Fibroblast of gingiva (primary cell): ENCODE measurements at regions not wholly inside any gene's neighbourhood (a gene's known extent, or its start where the extent isn't known, plus 50 kb on each side); places are given as distances from the start of the nearest gene placed in this dataset.

Source experiments
- DNase-seq: peaks from one replicate; pipeline ENCODE4 v3.0.0-alpha.2; 2011; ENCODE audit warnings: low read depth

DNA sequence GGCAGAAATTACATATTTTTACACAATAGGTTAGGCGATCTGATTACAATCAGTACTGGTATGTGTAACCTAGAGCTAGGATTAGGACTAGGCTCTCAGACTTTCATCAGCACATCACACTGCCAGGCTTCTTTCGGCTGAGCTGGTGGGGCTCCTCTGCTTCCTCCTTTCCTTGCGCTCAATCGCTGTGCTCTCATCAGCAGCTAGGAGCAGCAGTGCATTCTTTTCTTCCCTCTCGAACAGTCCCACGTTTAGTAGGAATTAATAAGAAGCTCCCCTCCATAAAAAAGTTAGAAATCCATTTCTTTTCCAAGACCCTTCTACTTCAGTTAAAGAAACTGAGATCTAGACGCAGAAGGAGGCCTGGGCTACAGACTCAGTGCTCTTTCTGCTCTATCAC lies 350.4 kb downstream of the SPRY1 start:
- DNase-seq = no peak

DNA sequence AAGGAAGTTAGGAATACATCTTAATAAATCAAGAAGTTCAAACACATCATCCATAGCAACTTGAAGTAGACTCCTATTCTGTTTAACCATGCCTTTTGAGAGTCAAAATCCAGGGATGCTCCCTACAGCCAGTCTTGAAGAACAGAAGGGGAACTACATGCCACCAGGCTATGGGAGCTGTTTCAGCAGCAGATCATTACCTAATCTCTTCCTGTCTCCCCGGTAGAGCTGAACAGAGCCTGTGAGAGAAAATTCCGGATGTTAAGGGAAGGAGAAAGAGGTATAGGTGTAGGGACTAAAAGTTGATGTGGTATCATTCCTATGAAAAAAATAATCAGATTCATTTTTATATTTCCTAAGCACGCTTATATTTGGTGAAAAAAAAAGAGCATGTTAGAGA lies 352.2 kb downstream of the SPRY1 start:
- DNase-seq = no peak

DNA sequence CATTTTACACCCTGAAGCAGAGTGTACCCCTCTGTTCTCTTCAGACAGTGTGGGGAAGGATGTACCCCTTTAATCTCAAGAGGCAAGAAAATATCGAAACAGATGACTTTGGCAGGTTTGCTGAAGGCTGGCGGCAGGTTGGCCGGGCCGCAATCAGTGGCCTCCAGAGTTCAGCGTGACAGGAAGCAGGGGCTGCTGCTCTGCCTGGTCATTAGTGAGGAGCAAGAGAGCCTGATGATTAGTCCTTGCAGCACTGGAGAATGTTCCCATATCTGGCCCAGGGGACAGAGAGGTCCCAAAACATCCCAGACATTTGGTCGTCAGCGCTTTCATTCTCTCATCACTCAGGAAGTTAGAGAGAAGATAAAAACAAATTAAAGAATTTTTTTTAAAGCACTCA lies 352.8 kb downstream of the SPRY1 start:
- no peak for DNase-seq

DNA sequence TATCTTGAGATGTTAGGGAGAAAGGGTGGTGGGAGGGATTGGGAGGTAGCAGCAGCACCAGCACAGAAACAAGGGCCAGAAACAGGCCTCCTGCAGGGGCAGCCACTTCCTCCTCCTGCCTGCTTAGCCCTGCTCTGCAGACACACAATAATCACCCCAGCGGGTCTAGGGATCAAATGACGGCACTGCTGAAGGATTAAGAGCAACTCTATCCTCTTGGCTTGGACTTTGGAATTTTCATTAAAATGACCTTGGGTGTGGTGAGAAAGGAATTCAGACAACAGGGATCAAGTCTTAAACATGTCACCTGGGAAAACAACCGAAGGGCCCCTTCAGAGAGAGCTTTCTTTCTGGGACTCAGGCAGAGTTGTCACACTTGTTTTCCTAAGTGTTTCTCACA lies 353.4 kb downstream of the SPRY1 start:
- DNase-seq = no peak

DNA sequence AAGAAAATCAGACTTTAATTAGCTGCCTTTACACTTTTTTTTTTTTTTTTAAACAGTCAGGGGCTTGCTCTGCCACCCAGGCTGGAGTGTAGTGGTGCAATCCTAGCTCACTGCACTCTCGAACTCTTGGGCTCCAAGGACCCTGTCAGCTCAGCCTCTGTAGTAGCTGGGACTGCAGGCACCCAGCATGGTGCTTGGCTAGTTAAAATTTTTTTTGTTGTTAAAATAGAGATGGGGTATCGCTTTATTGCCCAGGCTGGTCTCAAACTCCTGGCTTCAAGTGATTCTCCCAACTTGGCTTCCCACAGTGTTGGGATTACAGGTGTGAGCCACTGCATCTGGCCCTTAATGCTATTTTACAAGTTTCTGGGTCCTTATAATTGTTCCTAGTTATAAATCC lies 359.1 kb downstream of the SPRY1 start:
- DNase-seq = no peak

DNA sequence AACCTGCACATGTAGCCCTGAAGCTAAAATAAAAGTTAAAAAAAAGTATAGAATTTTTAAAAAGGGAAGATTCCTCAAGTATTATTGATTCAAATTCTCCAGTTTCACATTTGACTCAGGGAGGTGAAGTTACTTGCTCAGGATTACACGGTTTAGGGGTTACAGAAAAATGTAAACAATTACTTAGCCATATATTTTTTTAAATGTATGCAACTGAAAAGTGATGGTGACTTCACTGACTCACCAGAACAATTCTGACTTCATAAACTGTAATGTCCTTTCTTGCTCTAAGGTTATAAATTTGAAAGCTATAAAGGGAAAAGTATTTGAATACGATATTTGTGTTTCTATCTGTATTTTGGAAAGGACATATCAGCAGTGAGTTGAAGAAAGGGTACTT lies 371.2 kb downstream of the SPRY1 start:
- DNase-seq = no peak

DNA sequence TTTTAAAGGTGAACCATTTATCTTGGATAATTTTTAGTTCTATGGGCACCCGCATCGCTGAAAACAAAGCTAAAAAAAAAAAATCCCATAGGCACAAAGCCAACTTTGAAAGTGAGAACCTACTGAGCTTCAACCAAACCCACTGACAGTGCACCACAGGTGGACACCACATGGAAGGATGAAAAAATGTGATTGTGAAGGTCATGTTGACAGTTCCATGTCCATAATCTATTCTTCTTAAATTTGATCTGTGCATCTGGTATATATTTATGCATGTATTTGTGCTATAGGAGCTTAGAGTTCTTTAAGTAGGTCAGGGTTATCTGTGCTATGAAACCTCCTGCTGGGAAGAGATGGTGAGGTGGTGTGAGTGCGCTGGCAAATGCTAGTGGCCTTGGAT lies 374.3 kb downstream of the SPRY1 start:
- no peak for DNase-seq

DNA sequence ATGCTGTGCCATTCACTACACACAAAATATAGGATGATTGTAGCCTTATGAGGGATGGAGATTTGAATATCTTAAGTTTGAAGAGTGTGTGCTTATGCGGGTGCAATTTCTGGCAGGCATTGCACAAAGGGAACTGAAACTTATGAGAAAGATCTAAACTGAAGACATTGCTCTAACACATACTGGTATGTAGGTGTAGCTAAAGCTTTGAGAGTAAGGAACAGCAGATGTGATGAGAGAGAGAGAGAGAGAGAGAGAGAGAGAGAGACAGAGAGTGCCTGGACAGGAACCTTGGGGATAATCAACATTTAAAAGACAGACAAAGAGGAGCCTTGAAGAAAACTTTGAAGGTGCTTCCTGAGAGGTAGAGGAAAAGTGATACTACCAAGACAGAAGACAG lies 379.7 kb downstream of the SPRY1 start:
- no peak for DNase-seq

DNA sequence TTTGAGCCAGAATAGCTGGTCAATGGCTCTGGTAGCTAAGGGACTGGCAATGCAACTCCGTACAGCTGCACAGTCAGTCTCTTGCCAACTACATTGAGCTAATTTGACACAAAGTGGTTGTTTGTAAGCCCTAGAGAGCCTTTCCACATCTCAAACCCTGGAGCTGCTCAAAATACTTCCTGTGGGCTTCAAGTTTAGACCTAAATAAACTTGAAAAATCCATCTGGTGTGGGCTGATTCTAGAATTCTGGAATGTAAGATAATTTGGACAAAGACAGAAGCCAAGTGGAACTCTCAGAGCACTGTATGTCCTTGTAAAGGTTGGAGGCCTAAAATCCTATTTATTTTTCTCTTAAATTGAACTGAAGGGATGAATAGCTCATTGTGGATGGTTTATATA lies 380.8 kb downstream of the SPRY1 start:
- DNase-seq = peak; percentile 77

DNA sequence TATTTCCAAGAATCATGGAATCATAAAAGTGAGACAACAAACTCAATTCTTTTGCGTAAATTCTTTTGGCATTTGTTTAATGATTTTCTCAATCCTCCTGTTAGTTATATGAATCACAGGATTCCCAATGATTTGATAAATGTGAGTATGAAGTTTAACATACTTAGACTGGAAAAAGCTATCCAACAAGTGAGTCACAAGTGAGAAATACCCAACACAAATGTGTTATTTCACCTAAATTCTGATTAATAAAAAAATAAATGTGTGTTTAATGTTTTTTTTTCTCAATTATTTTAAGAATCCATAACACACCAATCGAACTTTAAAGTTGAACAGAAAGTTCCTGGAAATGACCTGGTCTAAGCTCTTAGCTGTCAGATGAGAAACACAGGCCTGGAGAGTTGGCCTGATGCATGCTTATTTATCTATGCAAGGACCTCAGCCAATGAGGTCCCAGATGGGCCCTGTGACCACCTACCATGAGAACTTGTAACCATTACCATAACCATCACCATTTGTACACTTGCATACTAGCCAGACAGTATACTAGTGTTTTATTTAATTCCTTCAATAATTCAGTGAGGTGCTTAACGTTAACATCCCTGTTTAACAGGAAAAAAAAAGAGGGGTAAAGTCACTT lies 386.7 kb downstream of the SPRY1 start:
- DNase-seq = peak; percentile 12

DNA sequence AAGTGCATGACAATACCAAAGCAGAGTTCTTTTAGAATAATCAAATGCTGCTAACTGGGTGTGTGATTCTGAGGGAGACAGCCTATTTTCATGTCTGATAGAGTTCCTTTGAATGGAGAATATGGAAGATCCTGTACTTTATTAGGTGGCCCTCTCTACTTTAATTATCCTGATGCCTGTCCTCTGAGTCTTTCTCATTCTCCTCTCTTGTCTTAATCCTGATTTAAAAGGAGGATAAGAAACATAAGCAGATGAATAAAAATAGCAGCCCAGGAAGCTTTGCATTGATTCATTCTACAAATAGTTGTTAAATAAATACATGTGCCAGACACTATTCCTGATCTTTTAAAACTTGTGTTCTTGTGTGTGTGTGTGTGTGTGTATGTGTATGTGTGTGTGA lies 387.3 kb downstream of the SPRY1 start:
- peak; percentile 18 for DNase-seq

DNA sequence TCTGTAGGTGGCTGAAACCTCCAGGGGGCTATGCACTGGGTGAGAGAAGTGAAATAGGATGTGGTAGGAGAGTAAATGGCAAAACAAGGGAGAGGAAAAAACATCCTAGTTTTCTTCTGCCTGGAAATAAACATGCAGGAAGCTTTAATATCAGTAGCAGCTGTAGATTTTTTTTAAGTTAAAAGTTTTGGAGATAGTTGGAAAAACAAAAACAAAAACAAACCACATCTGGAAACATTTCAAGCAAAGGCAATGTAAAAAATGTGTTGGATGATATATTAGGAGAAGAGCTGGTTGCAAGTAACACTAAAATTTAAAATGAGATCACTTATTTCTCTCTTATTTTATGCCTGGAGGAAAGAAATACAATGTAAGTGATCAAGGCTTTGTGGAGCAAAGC lies 388.0 kb downstream of the SPRY1 start:
- DNase-seq = peak; percentile 67

DNA sequence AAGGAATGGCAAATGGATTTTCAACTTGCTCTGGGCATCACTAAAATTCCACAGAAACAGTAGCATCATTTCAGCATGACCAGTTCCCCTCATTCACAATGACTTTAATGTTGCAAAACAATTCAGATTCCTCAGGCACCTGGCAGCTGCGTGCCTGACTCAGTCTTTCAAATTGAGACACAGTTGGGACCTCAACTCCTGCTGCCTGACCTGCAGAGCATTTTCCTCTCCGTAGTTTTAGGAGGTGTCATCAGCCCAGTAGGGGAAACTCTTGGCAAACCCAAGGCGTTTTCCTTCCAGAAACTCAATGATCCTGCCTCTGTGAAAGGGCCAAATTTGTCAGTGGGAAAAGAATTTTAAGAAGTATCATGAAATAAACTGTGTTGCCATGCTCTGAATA lies 388.9 kb downstream of the SPRY1 start:
- peak; percentile 98 for DNase-seq

DNA sequence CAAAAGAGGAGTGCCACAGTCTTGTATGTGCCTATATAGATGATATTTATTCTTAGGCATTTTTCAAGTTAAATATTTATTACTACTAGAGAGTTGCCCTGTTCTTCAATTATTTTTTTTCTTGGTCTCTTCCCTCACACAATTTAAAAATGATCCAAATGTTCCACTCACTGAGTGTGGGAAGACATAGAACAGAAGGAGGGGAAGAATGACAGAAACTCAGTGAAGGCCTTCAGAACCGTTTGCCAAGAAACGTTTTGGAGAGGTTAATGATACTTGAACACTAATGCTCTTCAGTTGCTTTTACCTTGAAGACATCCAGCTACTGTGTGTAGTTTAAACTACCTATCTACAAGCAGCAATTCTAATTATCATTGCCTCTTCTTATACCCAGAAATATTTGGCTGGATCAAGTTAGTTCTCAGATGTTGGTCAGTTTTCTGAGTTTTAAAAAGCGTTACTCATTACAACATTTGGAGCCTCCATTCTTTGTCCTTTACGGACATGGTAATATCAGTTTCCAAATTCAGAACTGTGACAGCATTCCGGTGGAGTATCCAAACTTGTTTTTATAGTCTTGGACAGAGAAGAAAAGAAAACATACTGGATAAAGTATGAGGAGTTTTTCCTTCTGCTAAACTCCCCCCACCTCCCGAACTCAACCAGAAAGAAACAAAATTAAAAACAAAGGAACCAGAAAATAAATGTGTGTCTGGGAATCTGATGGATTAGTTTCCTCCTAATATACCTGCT lies 389.7 kb downstream of the SPRY1 start:
- DNase-seq = no peak

DNA sequence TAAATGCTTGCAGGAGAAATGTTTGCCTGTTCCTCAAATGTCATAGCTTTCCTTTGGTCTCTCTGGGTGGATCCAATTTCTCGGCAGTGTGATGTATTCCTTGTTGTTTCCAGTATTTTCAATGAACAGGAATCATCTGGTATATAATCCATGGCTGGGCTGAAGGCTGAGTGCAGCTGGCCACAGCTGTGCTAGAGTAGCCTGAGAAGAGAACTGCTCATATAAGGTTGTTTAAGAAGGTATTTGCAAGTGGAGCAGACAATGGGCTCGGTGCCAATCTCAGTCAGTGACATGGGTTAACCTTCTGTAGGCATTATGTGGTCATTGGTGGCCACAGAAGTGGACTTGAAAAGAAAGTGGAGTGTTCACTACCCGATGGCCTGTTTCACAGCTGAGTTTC lies 390.3 kb downstream of the SPRY1 start:
- DNase-seq = peak; percentile 13

DNA sequence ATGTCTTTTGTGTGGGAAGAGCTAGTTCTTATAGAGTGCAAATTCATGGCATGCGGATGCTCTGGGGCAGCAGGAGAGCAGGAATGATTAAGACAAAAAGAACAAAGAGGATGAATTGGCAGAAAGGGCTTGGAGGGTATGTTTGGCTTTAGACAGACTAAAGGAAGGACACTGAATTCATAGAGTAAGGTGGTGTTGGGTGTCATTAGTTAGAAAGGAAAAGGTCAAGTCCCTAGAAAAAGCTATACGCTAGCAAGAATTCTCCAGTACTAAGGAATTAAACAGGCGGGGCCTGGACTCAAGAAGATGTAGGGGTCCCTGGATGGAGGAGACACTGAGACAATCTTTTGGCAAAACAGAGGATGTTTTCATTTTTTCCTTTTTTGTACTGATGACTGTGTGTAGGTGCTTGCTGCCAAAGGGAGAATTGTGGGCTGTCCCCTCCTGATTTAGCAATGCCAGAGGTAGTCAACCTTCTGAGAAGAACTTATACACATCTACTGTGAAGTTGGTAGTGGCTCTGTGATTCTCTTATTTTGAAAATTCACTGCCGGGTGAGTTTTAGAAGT lies 391.0 kb downstream of the SPRY1 start:
- no peak for DNase-seq

DNA sequence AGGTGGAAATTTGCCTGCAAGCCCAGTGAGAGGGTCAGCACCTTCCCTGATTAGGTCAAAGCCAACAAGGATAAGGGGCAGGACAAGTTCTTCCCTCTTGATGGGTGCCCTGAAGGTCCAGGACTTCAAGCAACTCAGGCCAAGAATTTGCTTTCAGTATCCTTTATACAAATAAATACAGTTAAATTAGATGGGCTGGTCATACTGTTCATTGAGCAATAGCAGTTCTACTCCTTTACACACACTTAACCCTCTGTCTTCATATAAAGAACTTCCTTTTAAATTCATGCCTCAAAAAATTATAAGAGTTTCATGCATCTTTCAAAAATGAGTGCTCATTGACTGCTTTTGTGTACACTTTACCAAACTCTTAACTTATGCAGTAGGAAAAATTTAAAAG lies 392.0 kb downstream of the SPRY1 start:
- peak; percentile 70 for DNase-seq

DNA sequence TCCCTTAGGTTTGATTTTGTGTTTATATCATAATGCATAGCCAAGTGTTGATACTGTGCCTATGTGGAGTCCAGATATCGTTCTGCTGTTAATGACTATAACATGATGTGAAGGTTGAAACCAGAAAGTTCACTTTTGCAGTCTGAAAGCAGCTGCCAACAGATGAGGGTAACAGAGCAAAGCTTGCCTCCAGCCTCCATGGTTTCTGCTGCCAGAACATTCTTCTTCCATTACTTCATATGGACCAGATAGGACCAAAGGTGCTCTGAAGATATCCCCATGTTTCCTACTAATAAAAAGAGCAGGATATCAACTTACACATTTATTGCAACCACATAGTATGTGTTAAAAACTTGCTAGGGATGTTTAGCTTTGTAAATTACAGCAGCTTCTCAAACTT lies 394.1 kb downstream of the SPRY1 start:
- no peak for DNase-seq

DNA sequence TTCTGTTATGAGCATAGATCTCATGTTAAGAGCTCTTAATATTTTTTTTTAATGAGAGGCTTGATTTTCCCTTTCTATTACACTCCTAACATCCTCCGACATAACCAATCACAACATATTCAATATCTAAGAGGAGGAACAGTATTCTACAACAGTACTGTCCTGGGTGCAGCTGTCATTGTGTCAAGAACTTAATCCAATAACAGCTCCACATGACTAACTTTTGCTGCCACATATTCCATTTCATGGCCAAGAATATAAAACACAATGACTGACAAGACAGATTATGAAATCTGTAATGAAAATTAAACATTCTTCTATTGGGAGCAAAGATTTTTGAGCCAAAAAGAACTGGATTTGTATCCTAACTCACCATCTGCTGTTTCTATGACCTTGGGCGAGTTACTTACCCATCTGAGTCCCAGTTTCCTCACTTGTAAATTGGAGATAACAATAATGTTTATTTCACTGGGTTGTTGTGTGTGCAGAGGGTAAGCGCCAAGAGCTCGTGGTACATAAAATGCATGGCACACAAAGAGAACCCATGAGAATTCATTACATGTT lies 405.6 kb downstream of the SPRY1 start:
- no peak for DNase-seq

DNA sequence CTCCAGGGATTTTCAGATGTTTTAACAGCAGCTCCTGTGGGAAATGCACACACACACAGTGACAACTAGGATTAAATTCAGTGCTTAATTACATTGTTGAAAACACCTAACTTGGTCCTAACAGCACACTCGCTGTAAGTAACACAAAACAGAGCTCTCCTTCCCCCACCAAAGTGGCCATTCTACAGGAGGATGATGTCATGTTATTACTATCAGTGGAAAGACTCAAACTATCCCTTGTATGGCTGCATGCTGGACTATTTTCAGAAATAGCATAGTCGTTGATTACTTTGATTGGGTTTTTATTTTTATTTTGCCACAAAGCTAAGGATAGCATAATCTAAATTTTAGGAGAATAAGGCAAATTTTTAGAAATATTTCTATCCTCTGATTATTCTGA lies 406.3 kb downstream of the SPRY1 start:
- DNase-seq = no peak

DNA sequence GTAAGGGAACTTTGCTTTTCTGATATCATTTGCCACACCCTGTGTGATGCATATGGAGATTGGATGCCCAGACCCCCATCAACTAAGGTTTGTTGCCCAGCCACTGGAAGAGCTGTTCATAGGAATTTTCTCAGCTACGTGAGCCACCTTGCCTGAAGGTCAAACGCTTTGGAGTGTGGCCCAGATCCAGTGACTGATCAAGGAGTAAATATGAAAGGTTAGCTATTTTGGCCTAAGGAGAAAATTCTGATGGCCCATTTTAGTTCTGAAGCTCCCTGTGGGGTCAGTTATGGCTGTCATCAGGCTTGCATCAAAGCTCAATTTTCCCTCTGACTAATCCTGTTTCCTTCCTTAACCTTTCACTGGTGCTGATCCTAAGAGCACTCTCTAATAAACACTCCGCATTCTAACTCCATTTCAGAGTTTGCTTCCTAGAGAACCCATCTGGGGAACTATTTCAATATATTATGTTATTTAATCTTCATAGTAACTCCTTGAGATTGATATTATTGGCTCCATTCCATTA lies 407.7 kb downstream of the SPRY1 start:
- no peak for DNase-seq

DNA sequence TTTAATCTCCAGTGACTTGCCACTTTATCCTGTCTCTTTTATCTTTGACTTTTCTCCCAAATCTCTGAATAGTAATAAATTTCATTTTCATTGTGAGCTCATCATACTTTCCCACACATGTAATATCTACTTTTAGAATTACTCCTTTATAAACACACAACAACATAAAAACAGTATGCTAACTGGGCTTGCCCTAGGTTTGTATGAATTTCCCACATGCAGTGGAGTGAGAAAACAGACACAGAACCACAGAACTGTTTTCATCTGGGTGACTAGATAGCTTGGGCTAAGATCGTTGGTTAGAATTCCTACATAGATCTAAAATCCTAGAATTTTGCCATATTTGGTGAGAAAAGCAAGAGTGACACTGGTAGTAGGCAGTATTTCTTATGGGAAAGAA lies 409.5 kb downstream of the SPRY1 start:
- DNase-seq = no peak

DNA sequence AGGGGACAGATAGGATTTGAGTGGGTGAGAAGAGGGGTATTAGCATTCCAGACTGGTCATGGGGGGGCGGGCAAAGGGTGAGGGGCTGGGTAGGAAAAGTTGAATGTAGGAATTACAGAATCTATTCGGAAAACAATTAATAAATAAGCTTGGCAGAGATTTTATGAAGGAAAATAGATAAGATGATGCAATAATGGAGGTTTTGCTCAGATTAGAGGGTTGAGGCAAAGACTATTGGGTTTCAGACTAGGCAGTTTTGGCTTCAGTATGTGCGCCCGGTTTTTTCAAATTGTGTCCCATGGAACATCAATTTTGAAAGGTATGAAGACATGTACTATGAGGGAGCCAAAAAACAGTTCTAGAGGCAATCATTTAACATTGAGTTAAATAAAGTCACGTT lies 410.6 kb downstream of the SPRY1 start:
- no peak for DNase-seq
